ENCODE measurements at regions not wholly inside any gene's neighbourhood (a gene's known extent, or its start where the extent isn't known, plus 50 kb on each side); places are given as distances from the start of the nearest gene placed in this dataset.

GRCh38 chr2:29974086-29974485 is 52.7 kb upstream of the ALK start:
- H3K4me3 ChIP-seq (ENCODE audit: low read depth, low read length): no peak overlapping the region
- no peak for TF ChIP-seq CTCF (conservative IDR thresholded peaks at IDR 0.05; ENCODE audit: low read depth, low read length)
- DNase-seq (ENCODE audit: low read depth): no peak

- no peak overlapping the region for H3K4me3 ChIP-seq (ENCODE audit: low read depth, low read length)
- TF ChIP-seq CTCF (conservative IDR thresholded peaks at IDR 0.05; ENCODE audit: low read depth, low read length): no peak
- no peak for DNase-seq (ENCODE audit: low read depth)
These were observed 55.9 kb upstream of the ALK start for GRCh38 chr2:29977284-29977683.

GRCh38 chr2:29981402-29981801 is 60.0 kb upstream of the ALK start:
- TF ChIP-seq CTCF (conservative IDR thresholded peaks at IDR 0.05; ENCODE audit: low read depth, low read length): no peak
- H3K4me3 ChIP-seq (ENCODE audit: low read depth, low read length): no peak overlapping the region
- no peak for DNase-seq (ENCODE audit: low read depth)

- H3K4me3 ChIP-seq (ENCODE audit: low read depth, low read length): no peak overlapping the region
- no peak for TF ChIP-seq CTCF (conservative IDR thresholded peaks at IDR 0.05; ENCODE audit: low read depth, low read length)
These were observed 61.9 kb upstream of the ALK start for GRCh38 chr2:29983308-29983707.

GRCh38 chr2:29987146-29987545 is 65.8 kb upstream of the ALK start:
- DNase-seq (ENCODE audit: low read depth): no peak
- no peak for TF ChIP-seq CTCF (conservative IDR thresholded peaks at IDR 0.05; ENCODE audit: low read depth, low read length)
- H3K4me3 ChIP-seq (ENCODE audit: low read depth, low read length): no peak overlapping the region

More at GRCh38 chr2:29983308-29983707, 61.9 kb upstream of the ALK start:
- DNase-seq (ENCODE audit: low read depth): no peak

- DNase-seq (ENCODE audit: low read depth): peak; percentile 20
- no peak for TF ChIP-seq CTCF (conservative IDR thresholded peaks at IDR 0.05; ENCODE audit: low read depth, low read length)
- H3K4me3 ChIP-seq (ENCODE audit: low read depth, low read length): no peak overlapping the region
These were observed 68.7 kb upstream of the ALK start for GRCh38 chr2:29990129-29990528.

- TF ChIP-seq CTCF (conservative IDR thresholded peaks at IDR 0.05; ENCODE audit: low read depth, low read length): no peak
- DNase-seq (ENCODE audit: low read depth): no peak
- H3K4me3 ChIP-seq (ENCODE audit: low read depth, low read length): no peak overlapping the region
These were observed 69.7 kb upstream of the ALK start for GRCh38 chr2:29991086-29991485.

Data from epithelial cell of proximal tubule (primary cell).